ENCODE measurements at regions not wholly inside any gene's neighbourhood (a gene's known extent, or its start where the extent isn't known, plus 50 kb on each side); places are given as distances from the start of the nearest gene placed in this dataset.

DNA sequence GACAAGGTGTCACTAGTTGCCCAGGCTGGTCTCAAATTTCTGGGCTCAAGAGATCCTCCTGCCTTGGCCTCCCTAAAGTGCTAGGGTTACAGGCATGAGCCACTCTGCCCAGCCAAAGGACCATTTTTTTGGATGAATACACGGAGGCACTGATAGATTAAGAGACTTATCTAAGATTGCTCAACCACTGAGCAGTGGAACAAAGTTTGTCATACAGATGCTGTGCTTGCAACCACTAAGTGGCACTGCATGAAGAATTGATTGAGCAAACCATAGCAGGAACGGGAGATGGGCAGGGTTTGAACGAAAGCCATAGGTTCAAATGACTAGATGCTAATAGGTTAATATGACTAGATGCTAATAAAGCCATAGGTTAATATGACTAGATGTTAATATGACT lies 61.1 kb downstream of the EBLN1 start:
- TF ChIP-seq EZH2phosphoT487 (IDR thresholded peaks at IDR 0.05; ENCODE audit: insufficient read depth, low read depth) (no peak), EZH2 (IDR thresholded peaks at IDR 0.05; ENCODE audit: insufficient read depth, poor library complexity, severe bottlenecking) (no peak)

All from GM23248 (cell line).